Right forelimb (tissue), 1 donor: ENCODE measurements at regions not wholly inside any gene's neighbourhood (a gene's known extent, or its start where the extent isn't known, plus 50 kb on each side); places are given as distances from the start of the nearest gene placed in this dataset.
"Not testable (repeated sequence)": the region's sequence is repeated elsewhere in the genome, so short reads cannot be mapped to it uniquely, and the experiment has no call there.

ENCODE experiments used
- DNase-seq: peaks from one replicate; pipeline ENCODE4 v3.0.0-alpha.2; 2018

GRCh38 chr5:89055695-89056085 is 172.7 kb upstream of the MEF2C start:
- no peak for DNase-seq

GRCh38 chr5:89055015-89055694 is 172.2 kb upstream of the MEF2C start:
- no peak for DNase-seq

GRCh38 chr5:89053547-89053946 is 170.6 kb upstream of the MEF2C start:
- DNase-seq = no peak

- DNase-seq = not testable (repeated sequence)
These were observed 167.1 kb upstream of the MEF2C start for GRCh38 chr5:89050062-89050461.

- DNase-seq = no peak
These were observed 164.6 kb upstream of the MEF2C start for GRCh38 chr5:89047571-89047970.

GRCh38 chr5:89045216-89045615 is 162.2 kb upstream of the MEF2C start:
- DNase-seq = no peak

- DNase-seq = no peak
These were observed 161.8 kb upstream of the MEF2C start for GRCh38 chr5:89044674-89045200.

GRCh38 chr5:89043676-89044075 is 160.7 kb upstream of the MEF2C start:
- no peak for DNase-seq

GRCh38 chr5:89042746-89043145 is 159.8 kb upstream of the MEF2C start:
- no peak for DNase-seq

GRCh38 chr5:89041976-89042375 is 159.0 kb upstream of the MEF2C start:
- no peak for DNase-seq

- no peak for DNase-seq
These were observed 158.3 kb upstream of the MEF2C start for GRCh38 chr5:89041249-89041779.

- no peak for DNase-seq
These were observed 153.9 kb upstream of the MEF2C start for GRCh38 chr5:89036704-89037489.

GRCh38 chr5:89036166-89036565 is 153.2 kb upstream of the MEF2C start:
- no peak for DNase-seq

GRCh38 chr5:89034588-89034987 is 151.6 kb upstream of the MEF2C start:
- no peak for DNase-seq

- no peak for DNase-seq
These were observed 147.8 kb upstream of the MEF2C start for GRCh38 chr5:89030798-89031197.

- no peak for DNase-seq
These were observed 145.8 kb upstream of the MEF2C start for GRCh38 chr5:89028595-89029285.

GRCh38 chr5:89024045-89024444 is 141.1 kb upstream of the MEF2C start:
- no peak for DNase-seq

GRCh38 chr5:89020926-89021610 is 138.1 kb upstream of the MEF2C start:
- DNase-seq = no peak

- DNase-seq = no peak
These were observed 133.8 kb upstream of the MEF2C start for GRCh38 chr5:89016741-89017303.

- DNase-seq = no peak
These were observed 132.4 kb upstream of the MEF2C start for GRCh38 chr5:89015409-89015808.

GRCh38 chr5:89011778-89012711 is 129.1 kb upstream of the MEF2C start:
- no peak for DNase-seq
